HG02759 (cell line): ENCODE measurements at regions not wholly inside any gene's neighbourhood (a gene's known extent, or its start where the extent isn't known, plus 50 kb on each side); places are given as distances from the start of the nearest gene placed in this dataset.
A peak's percentile ranks its signal among the peaks of the same experiment; 100 is the strongest.

ENCODE experiments used
- ATAC-seq: cut with Tn5 transposase; IDR thresholded peaks from one replicate; pipeline ENCODE4 v1.9.1; 2021; ENCODE audit warnings: mild to moderate bottlenecking, moderate library complexity; ENCODE audit not compliant: unreplicated experiment

DNA sequence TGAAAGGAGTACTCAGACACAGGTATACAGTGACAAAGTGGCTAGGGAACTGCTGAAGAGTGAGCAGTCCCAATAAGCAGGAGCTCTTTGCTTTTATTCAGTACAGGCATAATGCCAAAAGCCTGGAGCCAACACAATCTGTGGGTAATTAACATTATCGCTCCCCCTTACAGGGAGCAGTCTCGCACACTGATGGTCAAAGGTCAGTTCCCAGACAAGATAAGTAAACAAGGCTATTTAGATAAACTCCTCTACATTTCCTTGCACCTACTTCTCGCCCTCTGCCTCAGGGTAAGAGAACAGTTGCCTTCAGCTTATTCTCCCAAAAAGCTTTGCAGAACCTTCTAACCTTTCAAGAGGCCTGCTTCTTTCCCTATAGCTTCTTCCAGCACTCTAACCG is 73.9 kb upstream of the TAF9B start:
- ATAC-seq: no peak

DNA sequence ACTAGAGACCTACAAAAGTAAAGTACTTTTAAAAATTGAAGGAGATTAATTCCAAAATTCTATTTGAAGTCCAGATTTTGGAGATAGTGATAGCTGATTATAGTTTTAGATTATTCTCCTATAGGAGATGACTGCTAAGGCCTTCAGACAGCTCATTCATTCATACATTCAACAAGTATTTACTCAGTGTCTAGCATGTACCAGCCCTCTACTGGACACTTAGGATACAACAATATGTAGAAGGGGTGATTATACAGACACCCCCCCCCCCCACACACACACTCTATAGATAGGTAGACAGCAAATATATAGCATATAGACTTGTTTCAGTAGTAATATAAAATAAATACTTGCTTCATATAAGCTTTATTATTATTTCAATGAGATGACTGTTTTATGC is 60.4 kb upstream of the TAF9B start:
- ATAC-seq: peak; percentile 49
